Stimulated activated CD4-positive, alpha-beta T cell treated with anti-CD3 and anti-CD28 coated beads, TNF-alpha, amount 100 ng/mL, for 1 hour (primary cell): ENCODE measurements at regions not wholly inside any gene's neighbourhood (a gene's known extent, or its start where the extent isn't known, plus 50 kb on each side); places are given as distances from the start of the nearest gene placed in this dataset.
"Not testable (repeated sequence)": the region's sequence is repeated elsewhere in the genome, so short reads cannot be mapped to it uniquely, and the experiment has no call there.

Experiments
- DNase-seq, 3 donors: peaks; one replicate each; pipeline ENCODE4 v3.0.0-alpha.2; 2020; ENCODE audit warnings: low read depth in 3 of 3, low spot score in 1 of 3

- DNase-seq, result no peak
These were observed 144.1 kb upstream of the PELI2 start for GRCh38 chr14:55973911-55974630.

- no peak for DNase-seq
These were observed 142.8 kb upstream of the PELI2 start for GRCh38 chr14:55975281-55975910.

- no peak for DNase-seq
These were observed 142.0 kb upstream of the PELI2 start for GRCh38 chr14:55976219-55976618.

- DNase-seq, result no peak
These were observed 141.6 kb upstream of the PELI2 start for GRCh38 chr14:55976655-55977054.

GRCh38 chr14:55977392-55978150 lies 140.6 kb upstream of the PELI2 start:
- DNase-seq, result no peak

- no peak for DNase-seq
These were observed 139.1 kb upstream of the PELI2 start for GRCh38 chr14:55979096-55979495.

- DNase-seq, result no peak
These were observed 138.4 kb upstream of the PELI2 start for GRCh38 chr14:55979781-55980180.

- DNase-seq, result no peak
These were observed 137.2 kb upstream of the PELI2 start for GRCh38 chr14:55980970-55981369.

- DNase-seq, result no peak
These were observed 132.1 kb upstream of the PELI2 start for GRCh38 chr14:55986069-55986468.

- no peak for DNase-seq
These were observed 117.4 kb upstream of the PELI2 start for GRCh38 chr14:56000846-56001245.

GRCh38 chr14:56002342-56002741 lies 115.9 kb upstream of the PELI2 start:
- no peak for DNase-seq

GRCh38 chr14:56002876-56003625 lies 115.2 kb upstream of the PELI2 start:
- no peak for DNase-seq

GRCh38 chr14:56004323-56004722 lies 113.9 kb upstream of the PELI2 start:
- DNase-seq, result no peak

- DNase-seq, result no peak
These were observed 113.4 kb upstream of the PELI2 start for GRCh38 chr14:56004786-56005185.

GRCh38 chr14:56005191-56006053 lies 112.8 kb upstream of the PELI2 start:
- DNase-seq, result no peak

GRCh38 chr14:56007491-56007890 lies 110.7 kb upstream of the PELI2 start:
- DNase-seq, result not testable (repeated sequence)

GRCh38 chr14:56008150-56008549 lies 110.1 kb upstream of the PELI2 start:
- no peak for DNase-seq

GRCh38 chr14:56008661-56009060 lies 109.5 kb upstream of the PELI2 start:
- not testable (repeated sequence) for DNase-seq

- DNase-seq, result no peak
These were observed 94.5 kb upstream of the PELI2 start for GRCh38 chr14:56023661-56024081.

- DNase-seq, result no peak
These were observed 93.0 kb upstream of the PELI2 start for GRCh38 chr14:56025191-56025590.
